Keratinocyte (primary cell): ENCODE measurements at regions not wholly inside any gene's neighbourhood (a gene's known extent, or its start where the extent isn't known, plus 50 kb on each side); places are given as distances from the start of the nearest gene placed in this dataset.

ENCODE experiments used
- DNase-seq: peaks from one replicate; pipeline ENCODE4 v3.0.0-alpha.2; 2011; ENCODE audit warnings: low read depth, missing footprints, low spot score
- FAIRE-seq: peaks from 2 replicates; lab custom pipeline; 2011; peaks lifted over from hg19 to GRCh38; lab: Jason Lieb, UNC
- H2AFZ ChIP-seq: 2 replicates; pipeline ENCODE4 v1.6.0; 2012; ENCODE audit warnings: low read length, control low read depth, inconsistent platforms; ENCODE audit not compliant: control insufficient read depth
- H3K27ac ChIP-seq: 2 replicates; pipeline ENCODE4 v1.5.1; 2011; ENCODE audit warnings: low read length; ENCODE audit not compliant: control insufficient read depth, insufficient read depth
- H3K27me3 ChIP-seq: 3 replicates; pipeline ENCODE4 v1.6.0; 2011; ENCODE audit warnings: low read length; ENCODE audit not compliant: control insufficient read depth, insufficient read depth; ENCODE audit errors: extremely low read depth
- H3K36me3 ChIP-seq, 2 experiments: 2 replicates in 1 of 2; 3 replicates in 1 of 2; pipeline ENCODE4 v1.5.1; 2011; ENCODE audit warnings: low read length in 2 of 2, mild to moderate bottlenecking in 1 of 2; ENCODE audit not compliant: control insufficient read depth in 2 of 2, insufficient read depth in 2 of 2; ENCODE audit errors: extremely low read depth in 1 of 2
- H3K4me1 ChIP-seq: 3 replicates; pipeline ENCODE4 v1.5.1; 2011; ENCODE audit warnings: low read length; ENCODE audit not compliant: control insufficient read depth, insufficient read depth; ENCODE audit errors: extremely low read depth
- H3K4me2 ChIP-seq: 3 replicates; pipeline ENCODE4 v1.6.0; 2011; ENCODE audit warnings: low read depth, low read length; ENCODE audit not compliant: control insufficient read depth, insufficient read depth; ENCODE audit errors: extremely low read depth
- H3K4me3 ChIP-seq, 3 experiments: fragments of 200-600 bp in 1 of 3; sonication (generic) in 1 of 3; 2 replicates in 2 of 3; 3 replicates in 1 of 3; pipeline ENCODE4 v1.5.1; 2011 to 2016; ENCODE audit warnings: low read length in 3 of 3, mild to moderate bottlenecking in 3 of 3, control low read depth in 2 of 3, inconsistent platforms in 1 of 3, low read depth in 1 of 3, mixed read lengths in 1 of 3, mixed run types in 1 of 3, moderate library complexity in 1 of 3; ENCODE audit not compliant: control insufficient read depth in 2 of 3, insufficient read depth in 2 of 3; ENCODE audit errors: extremely low read depth in 1 of 3
- H3K79me2 ChIP-seq: 2 replicates; pipeline ENCODE4 v1.6.0; 2012; ENCODE audit warnings: low read length; ENCODE audit not compliant: control insufficient read depth, insufficient read depth
- H3K9ac ChIP-seq: 3 replicates; pipeline ENCODE4 v1.6.0; 2011; ENCODE audit warnings: low read length; ENCODE audit not compliant: control insufficient read depth, insufficient read depth; ENCODE audit errors: extremely low read depth
- H3K9me1 ChIP-seq: 3 replicates; pipeline ENCODE4 v1.6.0; 2011; ENCODE audit warnings: low read length; ENCODE audit not compliant: control insufficient read depth, insufficient read depth; ENCODE audit errors: extremely low read depth
- H3K9me3 ChIP-seq: 2 replicates; pipeline ENCODE4 v1.5.1; 2012; ENCODE audit warnings: low read depth, low read length; ENCODE audit not compliant: control insufficient read depth
- H4K20me1 ChIP-seq: 3 replicates; pipeline ENCODE4 v1.6.0; 2011; ENCODE audit warnings: low read length; ENCODE audit not compliant: control insufficient read depth, insufficient read depth; ENCODE audit errors: extremely low read depth
- EZH2 ChIP-seq: IDR thresholded peaks from one replicate; pipeline ENCODE4 v1.6.1; 2012; ENCODE audit warnings: inconsistent platforms, mild to moderate bottlenecking, low read length, moderate library complexity
- dilution Hi-C: fragments of 300-500 bp; cut with MboI; formaldehyde crosslinking; loops from one replicate; pipeline ENCODE4 v1.7.0; 2020; ENCODE audit warnings: low sequenced_read_pairs; ENCODE audit not compliant: extremely low pct_ligation_motif_present
- TF ChIP-seq, protein P1 (sequence below), 3 experiments: IDR thresholded peaks in 1 of 3; conservative IDR thresholded peaks in 1 of 3; optimal IDR thresholded peaks in 1 of 3; 2 replicates in 2 of 3; 3 replicates in 1 of 3; pipeline versions ENCODE3 to v1.5.1; 2011; ENCODE audit warnings: low read length in 3 of 3, mild to moderate bottlenecking in 3 of 3, moderate library complexity in 2 of 3, control low read depth in 1 of 3, inconsistent platforms in 1 of 3; ENCODE audit not compliant: insufficient read depth in 2 of 3; ENCODE audit errors: extremely low read depth in 1 of 3

DNA sequence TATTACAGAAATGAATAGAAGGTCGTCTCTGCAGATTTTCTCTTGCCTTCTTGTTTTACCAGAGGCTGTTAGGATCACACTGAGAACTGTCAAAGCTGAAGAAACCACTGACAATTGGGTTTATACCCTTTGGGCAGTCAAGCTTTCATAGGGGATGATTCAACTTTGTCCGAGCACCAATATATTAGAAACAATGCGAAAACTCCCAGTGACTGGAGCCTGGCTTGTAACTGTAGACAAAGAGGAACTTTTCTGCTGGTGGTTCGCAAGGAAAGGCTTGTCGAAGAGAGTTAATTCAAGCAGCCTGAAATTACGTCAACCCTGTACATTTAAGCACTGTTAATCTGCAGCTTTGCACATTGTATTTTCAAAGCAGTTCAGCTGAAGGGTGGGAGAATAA is 193.2 kb upstream of the ZNF385D start:
- Histone ChIP-seq H3K36me3 (no peaks in the 10 kb centered on the region), H4K20me1 (no peaks in the 10 kb centered on the region), H3K9me3 (no peaks in the 10 kb centered on the region), H3K4me2 (no peak overlapping the region), H3K9ac (no peak overlapping the region), H3K4me3 (no peak overlapping the region), H3K4me1 (no peaks in the 10 kb centered on the region), H2AFZ (no peak overlapping the region), H3K27me3 (no peaks in the 10 kb centered on the region), H3K27ac (no peak overlapping the region), H3K79me2 (no peaks in the 10 kb centered on the region), H3K9me1 (no peaks in the 10 kb centered on the region)
- no peak for DNase-seq
- no peak for TF ChIP-seq EZH2
- TF ChIP-seq, protein P1, sequence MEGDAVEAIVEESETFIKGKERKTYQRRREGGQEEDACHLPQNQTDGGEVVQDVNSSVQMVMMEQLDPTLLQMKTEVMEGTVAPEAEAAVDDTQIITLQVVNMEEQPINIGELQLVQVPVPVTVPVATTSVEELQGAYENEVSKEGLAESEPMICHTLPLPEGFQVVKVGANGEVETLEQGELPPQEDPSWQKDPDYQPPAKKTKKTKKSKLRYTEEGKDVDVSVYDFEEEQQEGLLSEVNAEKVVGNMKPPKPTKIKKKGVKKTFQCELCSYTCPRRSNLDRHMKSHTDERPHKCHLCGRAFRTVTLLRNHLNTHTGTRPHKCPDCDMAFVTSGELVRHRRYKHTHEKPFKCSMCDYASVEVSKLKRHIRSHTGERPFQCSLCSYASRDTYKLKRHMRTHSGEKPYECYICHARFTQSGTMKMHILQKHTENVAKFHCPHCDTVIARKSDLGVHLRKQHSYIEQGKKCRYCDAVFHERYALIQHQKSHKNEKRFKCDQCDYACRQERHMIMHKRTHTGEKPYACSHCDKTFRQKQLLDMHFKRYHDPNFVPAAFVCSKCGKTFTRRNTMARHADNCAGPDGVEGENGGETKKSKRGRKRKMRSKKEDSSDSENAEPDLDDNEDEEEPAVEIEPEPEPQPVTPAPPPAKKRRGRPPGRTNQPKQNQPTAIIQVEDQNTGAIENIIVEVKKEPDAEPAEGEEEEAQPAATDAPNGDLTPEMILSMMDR (optimal IDR thresholded peaks at IDR 0.05 in 1 of 3, IDR thresholded peaks at IDR 0.05 in 1 of 3, conservative IDR thresholded peaks at IDR 0.05 in 1 of 3; ENCODE audit: extremely low read depth in 1 of 3, insufficient read depth in 2 of 3, low read length in 3 of 3), result no peak
- dilution Hi-C loops, result no loop called here
- no peak for FAIRE-seq

DNA sequence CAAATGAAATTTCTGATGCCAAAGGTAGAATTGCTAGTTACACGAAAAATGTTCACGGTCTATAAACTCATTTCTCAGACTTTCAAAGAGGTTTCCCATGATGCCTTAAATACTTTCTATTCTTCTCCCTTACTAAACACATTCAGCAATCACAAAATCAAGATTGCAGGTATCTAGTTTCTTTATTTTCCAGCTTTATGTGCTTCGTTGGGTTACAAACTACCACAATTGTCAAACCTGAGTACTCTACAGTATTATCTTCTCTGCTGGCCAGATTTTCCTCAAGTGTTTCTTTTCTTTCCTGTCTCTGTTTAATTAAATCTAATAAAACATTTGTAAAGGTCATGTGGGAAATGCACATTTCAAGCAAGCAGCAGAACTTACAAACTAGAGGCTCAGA is 201.8 kb upstream of the ZNF385D start:
- FAIRE-seq (no peak), DNase-seq (no peak)
- Histone ChIP-seq H3K4me2 (no peak overlapping the region), H2AFZ (no peak overlapping the region), H4K20me1 (no peaks in the 10 kb centered on the region), H3K36me3 (no peaks in the 10 kb centered on the region), H3K9ac (no peak overlapping the region), H3K4me1 (no peaks in the 10 kb centered on the region), H3K4me3 (no peak overlapping the region), H3K27me3 (no peaks in the 10 kb centered on the region), H3K27ac (no peak overlapping the region), H3K9me1 (no peaks in the 10 kb centered on the region), H3K9me3 (no peaks in the 10 kb centered on the region), H3K79me2 (no peaks in the 10 kb centered on the region)
- TF ChIP-seq EZH2, result no peak
- TF ChIP-seq, protein P1 (optimal IDR thresholded peaks at IDR 0.05 in 1 of 3, IDR thresholded peaks at IDR 0.05 in 1 of 3, conservative IDR thresholded peaks at IDR 0.05 in 1 of 3; ENCODE audit: extremely low read depth in 1 of 3, insufficient read depth in 2 of 3, low read length in 3 of 3), result no peak
- dilution Hi-C loops, result no loop called here
